ENCODE measurements at regions not wholly inside any gene's neighbourhood (a gene's known extent, or its start where the extent isn't known, plus 50 kb on each side); places are given as distances from the start of the nearest gene placed in this dataset.

- no peaks in the 10 kb centered on the region for H3K27me3 ChIP-seq
- no peak overlapping the region for H3K4me3 ChIP-seq (ENCODE audit: low read depth, low read length)
- no peak for DNase-seq
- no peaks in the 10 kb centered on the region for H3K36me3 ChIP-seq
- no peak for TF ChIP-seq CTCF (IDR thresholded peaks at IDR 0.05; ENCODE audit: low read depth, low read length)
- no peaks in the 10 kb centered on the region for H3K9me3 ChIP-seq
- no peaks in the 10 kb centered on the region for H3K4me1 ChIP-seq
These were observed 362.8 kb downstream of the HGF start for GRCh38 chr7:81407094-81407493.

GRCh38 chr7:81404669-81405068, 365.2 kb downstream of the HGF start:
- Histone ChIP-seq H3K27me3 (no peaks in the 10 kb centered on the region), H3K36me3 (no peaks in the 10 kb centered on the region), H3K4me1 (no peaks in the 10 kb centered on the region), H3K4me3 (ENCODE audit: low read depth, low read length) (no peak overlapping the region), H3K9me3 (no peaks in the 10 kb centered on the region)
- no peak for DNase-seq
- no peak for TF ChIP-seq CTCF (IDR thresholded peaks at IDR 0.05; ENCODE audit: low read depth, low read length)

- no peak overlapping the region for H3K4me3 ChIP-seq (ENCODE audit: low read depth, low read length)
- no peaks in the 10 kb centered on the region for H3K27me3 ChIP-seq
- H3K36me3 ChIP-seq = no peaks in the 10 kb centered on the region
- no peak for DNase-seq
- TF ChIP-seq CTCF (IDR thresholded peaks at IDR 0.05; ENCODE audit: low read depth, low read length) = no peak
- H3K9me3 ChIP-seq = no peaks in the 10 kb centered on the region
- no peaks in the 10 kb centered on the region for H3K4me1 ChIP-seq
These were observed 367.6 kb downstream of the HGF start for GRCh38 chr7:81402227-81402626.

- Histone ChIP-seq H3K4me3 (ENCODE audit: low read depth, low read length) (no peak overlapping the region), H3K36me3 (no peaks in the 10 kb centered on the region), H3K4me1 (no peaks in the 10 kb centered on the region), H3K9me3 (no peaks in the 10 kb centered on the region), H3K27me3 (no peaks in the 10 kb centered on the region)
- DNase-seq = no peak
- TF ChIP-seq CTCF (IDR thresholded peaks at IDR 0.05; ENCODE audit: low read depth, low read length) = no peak
These were observed 370.4 kb downstream of the HGF start for GRCh38 chr7:81399471-81399870.

GRCh38 chr7:81394029-81394428, 375.8 kb downstream of the HGF start:
- Histone ChIP-seq H3K36me3 (no peaks in the 10 kb centered on the region), H3K9me3 (no peaks in the 10 kb centered on the region), H3K4me3 (ENCODE audit: low read depth, low read length) (no peak overlapping the region), H3K27me3 (no peaks in the 10 kb centered on the region), H3K4me1 (no peaks in the 10 kb centered on the region)
- TF ChIP-seq CTCF (IDR thresholded peaks at IDR 0.05; ENCODE audit: low read depth, low read length) = no peak
- no peak for DNase-seq

- H3K27me3 ChIP-seq = no peaks in the 10 kb centered on the region
- no peaks in the 10 kb centered on the region for H3K4me1 ChIP-seq
- no peaks in the 10 kb centered on the region for H3K9me3 ChIP-seq
- DNase-seq = no peak
- H3K4me3 ChIP-seq (ENCODE audit: low read depth, low read length) = no peak overlapping the region
- TF ChIP-seq CTCF (IDR thresholded peaks at IDR 0.05; ENCODE audit: low read depth, low read length) = no peak
- no peaks in the 10 kb centered on the region for H3K36me3 ChIP-seq
These were observed 376.8 kb downstream of the HGF start for GRCh38 chr7:81393018-81393417.

All from BE2C (cell line).